A549 (cell line): ENCODE measurements at regions not wholly inside any gene's neighbourhood (a gene's known extent, or its start where the extent isn't known, plus 50 kb on each side); places are given as distances from the start of the nearest gene placed in this dataset.

ENCODE experiments used
- ATAC-seq, 2 experiments: fragments of 200-7000 bp in 1 of 2; fragments of >200 bp in 1 of 2; cut with Nextera tagmentation in 1 of 2; cut with Tn5 transposase in 1 of 2; 3 replicates each; pipeline versions ENCODE4 v1.8.0 to v1.9.1; 2018 to 2020; ENCODE audit warnings: mild to moderate bottlenecking in 1 of 2, moderate library complexity in 1 of 2
- CTCF ChIA-PET: fragments of 300-600 bp; sonication (Branson Sonifier 250); formaldehyde crosslinking; extraction: SDS; loops from one replicate; lab custom pipeline; 2021; ENCODE audit warnings: antibody characterized with exemption, inconsistent platforms; lab: Yijun Ruan, JAX
- POLR2A ChIA-PET: fragments of 350-600 bp; formaldehyde crosslinking; extraction: SDS; loops from one replicate; lab custom pipeline; 2021; ENCODE audit warnings: antibody characterized with exemption, inconsistent platforms; lab: Yijun Ruan, JAX
- DNase-seq, 2 experiments: peaks; one replicate each; pipeline versions ENCODE4 v3.0.0 to v3.0.0-alpha.2; 2011 to 2016; ENCODE audit warnings: low read depth in 1 of 2, low spot score in 1 of 2
- FAIRE-seq: peaks from 2 replicates; lab custom pipeline; 2011; peaks lifted over from hg19 to GRCh38; lab: Jason Lieb, UNC
- H3K27ac ChIP-seq, 2 experiments: fragments of >200 bp; sonication (Bioruptor Twin); formaldehyde crosslinking; 3 replicates each; pipeline ENCODE4 v1.5.1; 2016 to 2017
- H3K4me1 ChIP-seq: fragments of >200 bp; sonication (Bioruptor Twin); formaldehyde crosslinking; 3 replicates; pipeline ENCODE4 v1.6.1; 2016
- H3K4me2 ChIP-seq: fragments of >200 bp; sonication (Bioruptor Twin); formaldehyde crosslinking; 3 replicates; pipeline ENCODE4 v1.6.1; 2016
- H3K4me3 ChIP-seq: fragments of >200 bp; sonication (Bioruptor Twin); formaldehyde crosslinking; 3 replicates; pipeline ENCODE4 v1.5.1; 2016
- H3K9me3 ChIP-seq: fragments of >200 bp; sonication (Bioruptor Twin); formaldehyde crosslinking; 3 replicates; pipeline ENCODE4 v1.6.1; 2016
- ATOH8 ChIP-seq: fragments of 250-450 bp; sonication (Bioruptor Pico); IDR thresholded peaks from 2 replicates; pipeline ENCODE4 v1.5.0; 2020; ENCODE audit warnings: low read depth, mild to moderate bottlenecking, moderate library complexity
- BCL3 ChIP-seq: fragments of >200 bp; sonication (Bioruptor Twin); formaldehyde crosslinking; IDR thresholded peaks from 3 replicates; pipeline ENCODE4 v1.6.1; 2016
- BHLHE40 ChIP-seq: IDR thresholded peaks from 2 replicates; pipeline ENCODE4 v1.6.1; 2012; ENCODE audit warnings: low read depth, low read length, inconsistent platforms
- CBX2 ChIP-seq: fragments of 200-600 bp; sonication (generic); IDR thresholded peaks from 2 replicates; pipeline ENCODE4 v1.6.1; 2016; ENCODE audit warnings: low read depth, mild to moderate bottlenecking, borderline replicate concordance
- CBX8 ChIP-seq: fragments of 200-600 bp; sonication (generic); IDR thresholded peaks from 2 replicates; pipeline ENCODE4 v1.6.1; 2016
- CEBPB ChIP-seq, 2 experiments: fragments of >200 bp in 1 of 2; sonication (Bioruptor Twin) in 1 of 2; formaldehyde crosslinking in 1 of 2; IDR thresholded peaks; 2 replicates each; pipeline ENCODE4 v1.6.1; 2012 to 2016
- CHD4 ChIP-seq: fragments of 200-600 bp; sonication (generic); IDR thresholded peaks from 2 replicates; pipeline ENCODE4 v1.6.1; 2016; ENCODE audit warnings: antibody characterized with exemption, mild to moderate bottlenecking, borderline replicate concordance
- CTCF ChIP-seq: fragments of >200 bp; sonication (Bioruptor Twin); formaldehyde crosslinking; IDR thresholded peaks from 3 replicates; pipeline ENCODE4 v1.5.1; 2016
- E2F6 ChIP-seq: IDR thresholded peaks from 2 replicates; pipeline ENCODE4 v1.6.1; 2012; ENCODE audit warnings: low read depth, borderline replicate concordance
- EHMT2 ChIP-seq: fragments of 200-600 bp; sonication (generic); IDR thresholded peaks from 2 replicates; pipeline ENCODE4 v1.6.1; 2016; ENCODE audit warnings: antibody characterized with exemption, low read depth, mild to moderate bottlenecking, moderate library complexity
- HDAC2 ChIP-seq: fragments of 200-600 bp; sonication (generic); IDR thresholded peaks from 2 replicates; pipeline ENCODE4 v1.6.1; 2016
- HEYL ChIP-seq: fragments of 250-450 bp; sonication (Bioruptor Pico); IDR thresholded peaks from 2 replicates; pipeline ENCODE4 v1.8.0; 2021; ENCODE audit warnings: mild to moderate bottlenecking, moderate library complexity
- HOXB13 ChIP-seq: fragments of 250-450 bp; sonication (Bioruptor Pico); IDR thresholded peaks from 2 replicates; pipeline ENCODE4 v1.5.0; 2020; ENCODE audit warnings: low read depth, mild to moderate bottlenecking, moderate library complexity
- JUN ChIP-seq, 2 experiments: fragments of >200 bp; sonication (Bioruptor Twin); formaldehyde crosslinking; IDR thresholded peaks; 2 replicates in 1 of 2; 3 replicates in 1 of 2; pipeline ENCODE4 v1.6.1; 2016 to 2017
- JUNB ChIP-seq: fragments of >200 bp; sonication (Bioruptor Twin); formaldehyde crosslinking; IDR thresholded peaks from 2 replicates; pipeline ENCODE4 v1.6.1; 2016
- KDM1A ChIP-seq: fragments of 200-600 bp; sonication (generic); IDR thresholded peaks from 2 replicates; pipeline ENCODE4 v1.6.1; 2016; ENCODE audit warnings: low read depth, mild to moderate bottlenecking
- KDM5A ChIP-seq: fragments of 200-600 bp; sonication (generic); IDR thresholded peaks from 2 replicates; pipeline ENCODE4 v1.6.1; 2016; ENCODE audit warnings: antibody characterized with exemption, mild to moderate bottlenecking
- MAX ChIP-seq: IDR thresholded peaks from 2 replicates; pipeline ENCODE4 v1.6.1; 2012
- PBX3 ChIP-seq: IDR thresholded peaks from 2 replicates; pipeline ENCODE4 v1.6.1; 2012
- POLR2A ChIP-seq: IDR thresholded peaks from 2 replicates; pipeline ENCODE4 v1.6.1; 2012; ENCODE audit warnings: mild to moderate bottlenecking, low read length
- RAD21 ChIP-seq, 2 experiments: fragments of >200 bp in 1 of 2; sonication (Bioruptor Twin) in 1 of 2; formaldehyde crosslinking in 1 of 2; IDR thresholded peaks in 1 of 2; conservative IDR thresholded peaks in 1 of 2; 2 replicates in 1 of 2; 3 replicates in 1 of 2; pipeline ENCODE4 v1.6.1; 2012 to 2018; ENCODE audit warnings: inconsistent platforms in 1 of 2
- RARB ChIP-seq: fragments of 250-450 bp; sonication (Bioruptor Pico); IDR thresholded peaks from 2 replicates; pipeline ENCODE4 v1.8.0; 2021; ENCODE audit warnings: mild to moderate bottlenecking, moderate library complexity
- SMC3 ChIP-seq: fragments of >200 bp; sonication (Bioruptor Twin); formaldehyde crosslinking; IDR thresholded peaks from 3 replicates; pipeline ENCODE4 v1.6.1; 2018; ENCODE audit warnings: inconsistent platforms
- SREBF2 ChIP-seq: fragments of 450-650 bp; IDR thresholded peaks from 2 replicates; pipeline ENCODE4 v1.6.1; 2014; ENCODE audit warnings: mild to moderate bottlenecking, moderate library complexity
- ZSCAN20 ChIP-seq: fragments of 250-450 bp; sonication (Bioruptor Pico); IDR thresholded peaks from 2 replicates; pipeline ENCODE4 v1.8.0; 2022; ENCODE audit warnings: mild to moderate bottlenecking, moderate library complexity
- WGBS: methylation state at CpG from one replicate; pipeline ENCODE4 v1.1.6; 2017; ENCODE audit errors: missing lambda C conversion rate; 5-methylcytosine and 5-hydroxymethylcytosine counted together

- DNase-seq (no peak), FAIRE-seq (no peak), ATAC-seq (no peak)
- no peaks in the 10 kb centered on the region for H3K9me3 ChIP-seq
- H3K27ac ChIP-seq, result no peak overlapping the region
- no peak for TF ChIP-seq CEBPB (IDR thresholded peaks at IDR 0.05)
- TF ChIP-seq KDM5A, result no peak
- TF ChIP-seq POLR2A, result no peak
- TF ChIP-seq BHLHE40, result no peak
- no peak for TF ChIP-seq PBX3
- no peak for TF ChIP-seq HEYL (CRISPR knock-in tag)
- no peak for TF ChIP-seq E2F6
- no peak for TF ChIP-seq EHMT2
- no peak for TF ChIP-seq RARB (CRISPR knock-in tag)
- no peak for TF ChIP-seq JUN (IDR thresholded peaks at IDR 0.05)
- no peak for TF ChIP-seq CBX2
- TF ChIP-seq HOXB13 (CRISPR knock-in tag), result no peak
- no peak for TF ChIP-seq SREBF2
- no peak for TF ChIP-seq CHD4
- no peak overlapping the region for H3K4me3 ChIP-seq
- H3K4me2 ChIP-seq, result no peak overlapping the region
- CTCF ChIA-PET, result no interaction called here
- POLR2A ChIA-PET, result no interaction called here
- 92% methylated on average over 5 of the region's 5 CpGs for WGBS
- no peaks in the 10 kb centered on the region for H3K4me1 ChIP-seq
These were observed 937.3 kb upstream of the ARRDC3 start for GRCh38 chr5:92320446-92320845.

- Histone ChIP-seq H3K27ac (no peak overlapping the region), H3K9me3 (no peaks in the 10 kb centered on the region), H3K4me2 (no peak overlapping the region), H3K4me3 (no peak overlapping the region), H3K4me1 (peaks cover 9% of the 10 kb centered on the region)
- 83% methylated on average over 2 of the region's 2 CpGs for WGBS
- FAIRE-seq, result no peak
- CTCF ChIA-PET, result no interaction called here
- POLR2A ChIA-PET, result no interaction called here
- TF ChIP-seq HDAC2 (no peak), KDM1A (no peak), BHLHE40 (no peak), CTCF (no peak), MAX (no peak)
- ATAC-seq, result no peak
- no peak for DNase-seq
These were observed 930.3 kb upstream of the ARRDC3 start for GRCh38 chr5:92313385-92313784.

GRCh38 chr5:92309336-92309991 lies 926.3 kb upstream of the ARRDC3 start:
- H3K4me2 ChIP-seq, result peak overlapping the region; percentile 25; the same call in 2 of the 3 replicates
- H3K9me3 ChIP-seq, result no peaks in the 10 kb centered on the region
- CTCF ChIA-PET, result interaction anchor here (0.6 to 0.9 kb wide), 2 partner anchors 10 to 190 kb away, joined by 3 to 5 read pairs; no protein-coding TSS in a partner anchor
- ATAC-seq, result peak; percentile 59 to 78; a peak in 3 of 6 replicates
- peaks cover 14% of the 10 kb centered on the region for H3K4me1 ChIP-seq
- peak; percentile 46 for FAIRE-seq
- POLR2A ChIA-PET, result no interaction called here
- peak overlapping the region in 1 of 2 experiments; percentile 14; a peak in 1 of 6 replicates for H3K27ac ChIP-seq
- no peak overlapping the region for H3K4me3 ChIP-seq
- peak; percentile 33 to 48 for DNase-seq
- TF ChIP-seq JUNB (no peak), BHLHE40 (no peak), ATOH8 (CRISPR knock-in tag) (no peak), SMC3 (peak; percentile 89), CHD4 (no peak), SREBF2 (no peak), ZSCAN20 (no peak), EHMT2 (no peak), MAX (no peak), BCL3 (no peak), CBX8 (no peak), CTCF (peak; percentile 80), RAD21 (conservative IDR thresholded peaks at IDR 0.05 in 1 of 2, IDR thresholded peaks at IDR 0.05 in 1 of 2) (peak; percentile 91 to 94)
